ENCODE measurements at regions not wholly inside any gene's neighbourhood (a gene's known extent, or its start where the extent isn't known, plus 50 kb on each side); places are given as distances from the start of the nearest gene placed in this dataset.

GRCh38 chr12:32047357-32048212, 59.1 kb upstream of the BICD1 start:
- DNase-seq (ENCODE audit: low read depth in 2 of 2): no peak

- no peak for DNase-seq (ENCODE audit: low read depth in 2 of 2)
Observed at GRCh38 chr12:32048791-32049190, 57.9 kb upstream of the BICD1 start.

GRCh38 chr12:32049956-32050355, 56.7 kb upstream of the BICD1 start:
- no peak for DNase-seq (ENCODE audit: low read depth in 2 of 2)

- no peak for DNase-seq (ENCODE audit: low read depth in 2 of 2)
Observed at GRCh38 chr12:32051511-32052211, 55.0 kb upstream of the BICD1 start.

- no peak for DNase-seq (ENCODE audit: low read depth in 2 of 2)
Observed at GRCh38 chr12:32052212-32052713, 54.4 kb upstream of the BICD1 start.

GRCh38 chr12:32053881-32054624, 52.6 kb upstream of the BICD1 start:
- DNase-seq (ENCODE audit: low read depth in 2 of 2): no peak
